ENCODE measurements at regions not wholly inside any gene's neighbourhood (a gene's known extent, or its start where the extent isn't known, plus 50 kb on each side); places are given as distances from the start of the nearest gene placed in this dataset.
"Not testable (repeated sequence)": the region's sequence is repeated elsewhere in the genome, so short reads cannot be mapped to it uniquely, and the experiment has no call there.

DNA sequence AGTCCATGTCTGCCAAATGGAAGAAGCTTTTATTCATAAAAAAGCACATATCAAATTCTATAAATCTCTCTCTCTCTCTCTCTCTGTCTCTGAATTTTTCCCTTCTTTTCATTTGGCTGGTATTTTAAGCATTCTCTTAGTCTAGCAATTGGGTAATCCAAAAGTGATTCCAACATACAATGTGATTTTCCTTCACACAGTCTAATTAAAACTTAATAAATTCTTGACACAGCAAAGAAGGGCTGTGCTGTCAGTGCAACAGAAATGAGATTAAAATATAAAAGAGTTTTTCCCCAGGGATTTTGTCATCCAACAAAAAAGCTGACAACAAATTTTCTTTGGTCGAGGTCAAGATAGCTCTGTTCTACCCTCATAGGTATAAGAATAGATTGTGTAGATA, 216.9 kb downstream of the CENPC start:
- DNase-seq, result no peak

DNA sequence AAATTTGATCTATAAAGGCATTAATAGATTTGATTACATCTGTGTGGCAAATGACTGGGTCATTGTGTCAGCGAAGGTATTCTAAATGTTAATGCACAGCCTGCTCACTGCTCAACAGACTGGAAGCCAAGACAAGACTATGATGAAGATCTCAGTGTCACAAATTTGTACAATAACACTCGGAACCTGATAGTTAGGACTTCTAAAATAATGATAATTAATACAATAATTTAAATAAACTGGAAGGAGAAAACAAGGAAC, 217.4 kb downstream of the CENPC start:
- DNase-seq, result no peak

DNA sequence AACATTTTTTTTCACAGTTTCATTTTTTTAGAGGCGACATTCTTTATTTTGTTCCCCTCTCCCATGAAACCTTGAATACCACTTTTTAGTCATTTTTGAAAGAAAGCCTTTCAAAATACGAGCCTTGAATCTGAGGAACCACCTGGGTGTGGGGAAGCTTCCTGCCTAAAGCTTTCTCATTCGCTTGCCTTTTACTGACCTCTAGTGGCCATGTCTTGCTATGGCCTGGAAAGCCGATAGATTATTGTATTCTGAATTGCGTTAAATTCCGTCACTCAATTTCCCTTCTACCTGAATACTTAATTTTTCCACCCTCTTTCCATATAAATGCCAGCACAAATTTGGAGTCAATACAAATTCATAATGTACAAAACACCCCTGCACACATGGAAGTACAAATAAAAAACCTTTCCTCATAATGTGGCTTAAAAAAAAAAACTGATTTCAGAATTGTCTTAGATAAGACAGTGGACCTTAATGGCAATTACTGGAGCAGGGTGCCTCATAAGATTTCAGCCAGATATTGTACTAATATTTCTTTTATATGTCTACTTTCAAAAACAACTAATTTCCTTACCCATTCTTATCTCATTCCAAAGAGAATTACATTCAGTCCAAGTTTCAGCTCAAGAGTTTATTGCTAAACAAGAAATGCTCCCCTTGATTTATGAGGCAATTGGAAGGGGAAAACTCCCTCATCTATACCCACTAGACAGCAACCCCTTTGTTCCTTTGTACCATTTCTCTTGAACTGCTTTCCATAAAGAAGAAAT, 217.9 kb downstream of the CENPC start:
- peak; percentile 45 for DNase-seq

DNA sequence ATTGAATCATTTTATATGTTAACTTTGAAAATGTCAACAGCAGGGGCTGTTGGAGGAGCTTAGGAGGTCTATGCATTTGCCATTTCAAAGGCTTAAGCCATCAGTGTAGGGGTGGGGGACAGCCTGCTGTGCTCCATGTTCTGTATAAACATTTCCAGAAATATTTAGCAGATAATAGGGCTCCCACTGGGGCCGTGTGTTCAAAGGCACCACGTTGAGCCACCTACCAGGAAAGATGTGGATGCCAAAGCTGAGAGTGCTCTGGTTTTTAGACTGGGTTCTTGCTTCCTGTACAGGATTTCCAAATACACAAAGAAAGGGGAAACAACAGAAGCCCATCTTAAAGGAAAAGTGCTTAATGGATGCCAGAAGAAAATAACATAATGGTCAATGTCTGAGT, 219.5 kb downstream of the CENPC start:
- no peak for DNase-seq

DNA sequence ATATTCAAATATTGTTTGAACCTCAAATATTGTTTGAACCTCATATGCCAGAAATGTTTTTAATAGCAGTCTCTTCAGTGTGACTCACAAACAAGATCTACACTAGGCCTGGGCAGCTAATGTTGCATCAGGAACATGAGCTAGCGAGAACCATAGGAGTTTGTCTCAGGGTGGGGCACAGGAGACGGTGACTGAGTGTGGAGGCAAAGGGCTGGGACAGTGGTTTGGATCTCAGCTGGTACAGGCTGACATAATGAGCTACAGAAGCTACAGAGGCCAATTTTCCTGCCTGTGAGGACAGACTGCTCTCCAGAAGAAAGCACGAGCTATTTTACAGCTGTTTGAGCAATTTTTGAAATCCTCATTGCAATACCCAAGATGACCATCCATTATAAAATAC, 224.7 kb downstream of the CENPC start:
- no peak for DNase-seq

DNA sequence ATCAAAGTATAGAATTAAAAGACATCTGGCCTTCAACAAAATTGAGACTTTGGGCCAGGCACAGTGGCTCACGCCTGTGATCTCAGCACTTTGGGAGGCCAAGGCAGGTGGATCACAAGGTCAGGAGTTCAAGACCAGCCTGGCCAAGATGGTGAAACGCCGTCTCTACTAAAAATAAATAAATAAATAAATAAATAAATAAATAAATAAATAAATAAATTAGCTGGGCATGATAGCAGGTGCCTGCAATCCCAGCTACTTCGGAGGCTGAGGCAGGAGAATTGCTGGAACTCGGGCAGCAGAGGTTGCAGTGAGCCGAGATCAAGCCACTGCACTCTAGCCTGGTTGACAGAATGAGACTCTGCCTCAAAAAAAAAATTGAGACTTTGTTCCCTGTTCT, 225.7 kb downstream of the CENPC start:
- not testable (repeated sequence) for DNase-seq

DNA sequence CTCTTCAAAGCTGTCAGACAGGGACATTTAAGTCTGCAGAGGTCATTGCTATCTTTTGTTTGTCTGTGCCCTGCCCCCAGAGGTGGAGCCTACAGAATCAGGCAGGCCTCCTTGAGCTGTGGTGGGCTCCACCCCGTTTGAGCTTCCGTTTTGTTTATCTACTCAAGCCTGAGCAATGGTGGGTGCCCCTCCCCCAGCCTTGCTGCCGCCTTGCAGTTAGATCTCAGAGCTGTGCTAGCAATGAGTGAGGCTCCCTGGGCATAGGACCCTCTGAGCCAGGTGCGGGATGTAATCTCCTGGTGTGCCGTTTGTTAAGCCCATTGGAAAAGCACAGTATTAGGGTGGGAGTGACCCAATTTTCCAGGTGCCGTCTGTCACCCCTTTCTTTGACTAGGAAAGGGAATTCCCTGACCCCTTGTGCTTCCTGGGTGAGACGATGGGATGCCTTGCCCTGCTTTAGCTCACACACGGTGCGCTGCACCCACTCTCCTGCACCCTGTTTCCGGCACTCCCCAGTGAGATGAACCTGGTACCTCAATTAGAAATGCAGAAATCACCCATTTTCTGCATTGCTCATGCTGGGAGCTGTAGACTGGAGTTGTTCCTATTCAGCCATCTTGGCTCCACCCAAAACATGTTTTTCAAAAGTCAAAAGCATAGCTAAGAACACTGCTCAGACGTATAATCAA, 244.7 kb downstream of the CENPC start:
- DNase-seq, result not testable (repeated sequence)

DNA sequence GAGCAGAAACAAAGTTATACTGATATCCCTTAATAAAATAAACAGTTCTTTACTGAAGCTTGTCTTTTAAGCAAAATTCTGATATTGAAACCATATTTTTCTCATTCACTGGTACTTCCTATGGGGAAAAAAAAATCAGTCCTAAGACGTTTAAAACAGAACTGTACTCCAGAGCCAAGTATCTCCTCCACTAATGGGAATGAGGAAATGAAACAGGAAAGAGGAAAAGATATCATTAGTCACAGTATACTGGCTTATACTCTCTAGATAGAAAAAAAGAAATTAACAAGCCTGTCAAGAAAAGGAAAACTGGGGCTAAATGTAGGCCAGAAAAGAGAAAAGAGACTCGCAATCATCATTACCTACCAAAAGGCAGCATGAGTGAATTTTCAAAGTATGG, 252.7 kb downstream of the CENPC start:
- DNase-seq, result no peak

DNA sequence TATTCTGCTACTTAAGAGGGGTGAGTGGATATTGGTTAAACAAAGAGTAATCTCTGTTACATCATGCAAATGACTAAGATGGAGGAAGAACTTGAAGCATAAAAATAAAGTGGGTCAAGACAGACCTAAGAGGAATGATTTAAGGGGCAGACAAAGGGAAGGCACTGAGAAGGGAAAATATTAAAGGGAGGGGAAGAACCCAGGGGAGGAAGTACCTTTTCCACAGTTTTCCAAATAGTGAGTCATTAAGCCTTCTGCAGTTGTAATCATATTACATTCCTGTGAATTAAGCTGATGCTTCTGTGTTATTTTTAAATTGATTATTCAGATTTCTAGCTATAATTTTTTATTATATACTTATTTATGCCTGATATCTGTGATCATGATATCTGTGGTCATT, 253.3 kb downstream of the CENPC start:
- no peak for DNase-seq

DNA sequence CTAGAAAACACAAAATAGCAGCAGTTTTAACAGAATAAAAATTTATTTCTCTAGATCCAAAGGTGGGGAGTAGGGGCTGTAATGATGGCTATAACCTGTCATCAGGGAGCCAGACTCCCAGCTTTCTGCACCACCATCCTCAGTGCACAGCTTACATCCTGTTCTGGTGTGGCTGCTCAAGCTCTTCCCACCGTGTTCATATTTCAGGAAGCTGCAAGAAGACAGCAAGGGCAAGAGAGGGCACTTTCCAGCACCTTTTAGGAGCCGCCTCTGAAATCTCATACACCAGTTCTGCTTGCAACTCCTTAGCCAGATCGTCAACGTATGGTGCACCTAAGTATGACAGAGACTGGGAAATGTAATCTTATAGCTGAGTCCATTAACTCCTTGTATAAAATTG, 253.7 kb downstream of the CENPC start:
- no peak for DNase-seq

DNA sequence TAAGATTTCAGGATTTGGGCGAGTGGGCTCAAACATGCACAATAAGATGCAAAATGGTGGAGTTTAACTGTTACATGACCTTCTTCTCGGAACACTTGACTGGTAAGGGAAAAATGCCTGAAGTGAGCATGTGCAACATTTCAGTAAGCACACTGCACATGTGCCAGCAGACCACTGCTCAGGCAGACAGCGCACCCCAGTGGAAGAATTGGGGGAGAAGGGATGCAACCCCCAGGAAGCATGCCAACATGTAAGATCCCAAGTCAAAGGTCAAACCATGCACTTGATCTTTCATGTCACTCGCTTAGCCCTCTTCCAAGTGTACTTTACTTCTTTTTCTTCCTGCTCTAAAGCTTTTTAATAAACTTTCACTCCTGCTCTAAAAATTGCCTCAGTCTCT, 256.3 kb downstream of the CENPC start:
- no peak for DNase-seq

DNA sequence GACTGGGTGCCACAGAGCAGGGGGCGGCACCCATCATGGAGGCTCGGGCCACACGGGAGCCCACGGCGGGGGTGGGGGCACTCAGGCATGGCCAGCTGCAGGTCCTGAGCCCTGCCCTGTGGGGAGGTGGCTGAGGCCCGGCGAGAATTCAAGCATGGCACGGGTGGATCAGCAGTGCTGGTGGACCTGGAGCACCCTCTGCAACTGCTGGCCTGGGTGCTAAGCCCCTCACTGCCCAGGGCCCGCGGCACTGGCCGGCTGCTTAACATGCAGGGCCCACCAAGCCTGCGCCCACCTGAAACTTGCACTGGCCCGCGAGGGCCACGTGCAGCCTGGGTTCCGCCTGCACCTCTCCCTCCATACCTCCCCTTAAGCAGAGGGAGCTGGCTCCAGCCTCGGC, 258.6 kb downstream of the CENPC start:
- no peak for DNase-seq

DNA sequence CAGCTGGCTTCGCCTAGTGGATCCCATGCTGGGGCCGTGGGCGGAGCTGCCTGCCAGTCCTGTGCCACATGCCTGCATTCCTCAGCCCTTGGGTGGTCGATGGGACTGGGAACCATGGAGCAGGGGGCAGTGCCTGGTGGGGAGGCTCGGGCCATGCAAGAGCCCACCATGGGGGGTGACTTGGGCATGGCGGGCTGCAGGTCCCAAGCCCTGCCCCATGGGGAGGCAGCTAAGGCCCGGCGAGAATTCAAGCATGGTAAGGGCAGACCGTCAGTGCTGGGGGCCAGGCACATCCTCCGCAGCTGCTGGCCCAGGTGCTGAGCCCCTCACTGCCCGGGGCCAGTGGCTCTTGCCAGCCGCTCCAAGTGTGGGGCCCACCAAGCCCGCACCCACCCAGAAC, 262.6 kb downstream of the CENPC start:
- no peak for DNase-seq

DNA sequence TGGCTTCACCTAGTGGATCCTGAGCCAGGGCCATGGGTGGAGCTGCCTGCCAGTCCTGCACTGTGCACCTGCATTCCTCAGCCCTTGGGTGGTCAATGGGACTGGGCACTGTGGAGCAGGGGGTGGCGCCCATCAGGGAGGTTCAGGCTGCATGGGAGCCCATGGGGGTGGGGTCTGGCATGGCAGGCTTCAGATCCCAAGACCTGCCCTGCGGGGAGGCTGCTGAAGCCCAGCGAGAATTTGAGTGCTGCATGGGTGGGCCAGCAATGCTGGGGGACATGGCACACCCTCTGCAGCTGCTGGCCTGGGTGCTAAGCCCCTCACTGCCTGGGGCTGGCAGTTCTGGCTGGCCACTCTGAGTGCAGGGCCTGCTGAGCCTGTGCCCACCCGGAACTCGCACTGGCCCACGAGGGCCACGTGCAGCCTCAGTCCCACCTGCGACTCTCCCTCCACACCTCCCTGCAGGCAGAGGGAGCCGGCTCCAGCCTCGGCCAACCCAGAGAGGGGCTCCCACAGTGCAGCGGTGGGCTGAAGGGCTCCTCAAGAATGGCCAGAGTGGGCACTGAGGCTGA, 270.0 kb downstream of the CENPC start:
- no peak for DNase-seq

DNA sequence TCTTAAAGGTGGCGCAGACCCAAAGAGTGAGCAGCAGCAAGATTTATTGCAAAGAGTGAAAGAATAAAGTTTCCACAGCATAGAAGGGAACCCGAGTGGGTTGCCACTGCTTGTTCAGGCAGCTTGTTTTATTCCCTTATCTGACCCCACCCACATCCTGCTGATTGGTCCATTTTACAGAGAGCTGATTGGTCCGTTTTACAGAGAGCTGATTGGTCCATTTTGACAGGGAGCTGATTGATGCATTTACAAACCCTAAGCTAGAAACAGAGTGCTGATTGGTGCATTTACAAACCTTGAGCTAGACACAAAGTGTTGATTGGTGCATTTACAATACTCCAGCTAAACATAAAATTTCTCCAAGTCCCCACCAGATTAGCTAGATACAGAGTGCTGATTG, 270.6 kb downstream of the CENPC start:
- not testable (repeated sequence) for DNase-seq

DNA sequence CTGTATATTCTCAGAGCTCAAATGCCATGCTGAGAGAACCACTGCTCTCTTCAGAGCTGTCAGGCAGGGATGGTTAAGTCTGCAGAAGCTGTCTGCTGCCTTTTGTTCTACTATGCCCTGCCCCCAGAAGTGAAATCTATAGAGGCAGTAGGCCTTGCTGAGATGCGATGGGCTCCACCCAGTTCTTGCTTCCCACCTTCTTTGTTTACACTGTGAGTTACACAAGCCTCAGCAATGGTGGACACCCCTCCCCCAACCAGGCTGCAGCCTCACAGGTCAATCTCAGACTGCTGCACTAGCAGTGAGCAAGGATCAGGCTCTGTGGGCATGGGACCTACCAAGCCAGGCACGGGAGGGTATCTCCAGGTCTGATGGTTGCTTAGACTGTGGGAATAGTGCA, 271.6 kb downstream of the CENPC start:
- no peak for DNase-seq

DNA sequence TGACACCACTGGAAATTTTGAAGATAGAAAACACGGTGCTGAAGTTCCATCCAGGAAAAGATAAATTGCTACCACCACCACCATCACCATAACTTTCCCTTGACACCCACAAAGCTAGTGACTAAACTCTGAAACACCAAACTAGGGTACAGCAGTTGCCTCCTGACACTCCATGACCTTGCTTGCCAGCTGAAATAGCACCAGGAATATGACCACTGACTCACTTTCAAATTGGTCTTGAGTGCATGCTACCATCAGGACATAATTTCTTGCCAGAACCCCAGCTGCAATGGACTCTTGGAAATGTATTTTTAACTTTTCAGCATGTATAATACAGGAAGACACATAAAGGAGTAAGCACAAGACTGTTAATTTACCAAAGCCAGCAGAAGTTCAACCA, 283.3 kb downstream of the CENPC start:
- no peak for DNase-seq

DNA sequence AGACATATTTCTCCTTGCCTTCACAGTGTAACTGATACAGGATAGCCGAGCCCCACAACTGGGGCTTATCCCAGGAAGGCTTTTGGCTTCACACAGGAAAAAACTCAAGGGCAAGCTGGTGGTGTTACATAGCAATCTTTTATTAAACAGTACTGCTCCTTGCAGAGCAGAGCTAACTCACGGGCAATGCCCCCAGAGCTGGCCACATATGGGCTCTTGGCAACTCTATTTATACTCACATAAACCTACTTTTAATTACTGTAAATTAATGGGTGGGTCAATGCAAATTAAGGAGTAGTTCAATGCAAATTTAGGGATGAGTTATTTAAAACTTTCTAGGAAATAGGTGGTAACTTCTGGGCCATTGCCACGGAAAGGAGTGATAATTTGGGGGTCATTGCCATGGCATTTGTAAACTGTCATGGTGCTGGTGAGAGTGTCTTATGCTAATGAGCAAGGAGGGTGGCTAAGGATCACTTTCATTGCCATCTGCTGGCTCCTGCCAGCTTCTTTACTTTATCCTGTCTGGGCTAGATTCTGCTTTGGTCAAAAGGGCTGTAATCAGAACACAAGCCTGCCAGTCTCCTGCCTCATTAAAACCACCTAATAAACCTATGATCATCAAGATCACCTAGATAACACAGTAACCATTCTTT, 288.8 kb downstream of the CENPC start:
- no peak for DNase-seq

DNA sequence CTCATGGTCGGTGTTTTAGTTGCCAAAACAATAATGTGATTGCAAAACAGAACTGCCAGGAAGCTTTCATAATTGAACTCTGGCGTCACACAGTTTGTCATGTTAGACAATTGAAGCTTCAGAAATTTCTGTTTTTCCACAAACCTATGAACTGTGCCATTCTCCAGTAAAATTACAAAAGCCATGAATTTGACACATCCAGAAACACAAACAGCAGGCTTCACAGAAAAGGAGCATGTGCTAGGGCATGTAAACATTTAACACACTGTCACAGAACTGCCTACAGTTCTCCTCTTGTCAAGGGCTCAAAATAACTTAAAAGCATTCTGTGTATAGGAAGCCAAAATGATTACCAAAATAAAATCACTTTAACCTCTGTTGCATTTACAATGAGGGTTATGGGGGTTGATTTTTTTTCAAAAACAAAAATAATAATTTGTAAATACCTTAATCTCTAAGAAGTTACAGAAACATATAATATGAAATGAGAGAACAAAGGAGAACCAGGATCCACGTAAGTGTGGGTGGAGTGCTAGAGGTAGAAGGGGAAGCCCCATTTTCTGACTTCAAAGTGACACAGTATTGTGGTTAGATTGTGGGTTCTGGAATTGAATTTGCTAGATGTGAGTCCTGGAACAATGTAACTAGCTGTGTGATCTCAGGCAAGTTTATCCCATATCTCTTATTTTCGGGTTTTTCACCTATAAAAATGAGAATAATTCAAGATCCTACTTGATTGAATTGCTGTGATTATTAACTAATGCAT, 295.0 kb downstream of the CENPC start:
- DNase-seq, result no peak

DNA sequence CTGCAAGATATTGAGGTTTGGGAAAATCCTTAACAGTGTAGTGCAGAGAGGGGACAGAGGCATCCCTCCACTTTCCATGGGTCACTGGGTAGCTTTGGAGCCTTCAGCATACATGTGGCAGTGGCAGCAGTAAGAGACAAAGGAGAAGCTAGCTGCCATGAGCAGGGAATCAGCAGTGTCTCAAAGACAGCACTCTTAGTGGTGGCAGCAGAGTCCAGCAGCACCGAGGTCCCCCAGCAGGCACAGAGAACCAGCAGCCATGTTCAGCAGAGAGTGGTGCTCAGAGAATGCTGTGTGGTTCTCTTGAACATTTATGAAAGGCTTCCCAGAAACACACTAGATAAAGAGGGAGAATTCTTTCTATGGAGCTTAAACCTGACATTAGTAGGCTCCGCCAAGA, 308.5 kb downstream of the CENPC start:
- no peak for DNase-seq

DNA sequence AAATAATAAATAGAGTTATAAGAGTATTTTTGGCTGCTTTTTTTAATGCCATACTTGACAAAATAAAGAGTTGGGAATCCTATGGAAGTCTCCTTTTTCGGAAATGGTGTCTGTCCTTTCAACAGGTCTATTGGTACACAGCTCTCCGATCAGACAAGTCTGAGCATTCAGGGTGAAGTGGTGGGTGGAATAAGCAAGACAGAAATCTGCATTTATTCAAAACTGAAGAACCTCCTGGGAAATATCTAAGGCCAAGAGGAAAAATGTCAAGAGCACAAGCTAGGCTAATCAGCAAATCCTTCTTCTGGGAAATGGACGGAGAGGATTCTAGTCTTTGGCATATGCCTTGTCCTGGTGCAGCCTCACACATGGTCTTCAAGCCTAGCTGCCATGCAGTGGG, 309.0 kb downstream of the CENPC start:
- DNase-seq, result no peak

DNA sequence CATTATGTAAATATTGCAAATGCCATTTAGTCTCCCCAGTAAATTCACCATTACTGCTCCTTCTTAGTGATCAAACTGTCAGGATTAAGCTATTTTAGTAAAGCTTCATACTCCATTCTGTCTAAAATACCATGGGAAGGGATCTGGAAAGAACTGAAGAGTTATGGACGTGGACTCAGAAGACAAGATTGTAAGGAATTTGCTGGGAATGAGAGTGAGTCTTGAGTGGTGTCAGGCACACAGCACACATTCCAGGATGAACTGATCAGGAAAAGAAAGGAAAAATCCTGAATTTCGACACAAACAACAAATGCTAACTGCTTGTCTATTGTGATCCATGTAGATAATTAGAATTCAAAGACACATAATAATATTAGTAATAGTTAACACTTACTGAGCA, 311.0 kb downstream of the CENPC start:
- DNase-seq, result no peak

DNA sequence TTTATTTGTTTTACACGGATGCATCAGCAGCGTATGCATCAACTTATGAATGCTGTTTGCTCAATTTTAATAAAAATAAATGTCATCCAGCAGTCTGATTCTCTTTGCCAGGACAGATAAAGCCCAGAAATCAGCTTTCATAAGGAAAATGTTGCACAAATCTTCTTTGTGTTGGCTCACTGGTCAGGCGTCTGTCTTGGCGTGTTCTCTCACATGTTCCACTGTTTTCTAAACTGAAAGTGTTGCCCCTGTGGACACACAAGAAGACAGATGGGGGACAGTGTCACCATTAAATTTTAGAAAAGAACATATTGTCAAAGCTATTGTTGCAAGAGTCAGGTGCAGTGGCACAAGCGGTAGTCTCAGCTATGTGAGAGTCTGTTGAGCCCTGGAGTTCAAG, 316.2 kb downstream of the CENPC start:
- no peak for DNase-seq

Data from femur (tissue), 1 donor.